OCI-LY7 (cell line): ENCODE measurements at regions not wholly inside any gene's neighbourhood (a gene's known extent, or its start where the extent isn't known, plus 50 kb on each side); places are given as distances from the start of the nearest gene placed in this dataset.

Experiments used
- CTCF ChIP-seq: fragments of 200-600 bp; sonication (generic); conservative IDR thresholded peaks from 2 replicates; pipeline ENCODE4 v1.5.1; 2014; ENCODE audit warnings: mild to moderate bottlenecking, antibody characterized with exemption, low read length, moderate library complexity, mixed read lengths
- EZH2phosphoT487 ChIP-seq: fragments of 200-600 bp; sonication (generic); IDR thresholded peaks from 2 replicates; pipeline ENCODE4 v1.6.1; 2018; ENCODE audit warnings: low read depth, borderline replicate concordance, mild to moderate bottlenecking, mixed run types, antibody characterized with exemption, low read length, moderate library complexity, mixed read lengths

GRCh38 chr1:221791846-221792245, 50.0 kb upstream of the DUSP10 start:
- TF ChIP-seq EZH2phosphoT487 (no peak), CTCF (no peak)
